ENCODE measurements at regions not wholly inside any gene's neighbourhood (a gene's known extent, or its start where the extent isn't known, plus 50 kb on each side); places are given as distances from the start of the nearest gene placed in this dataset.
A peak's percentile ranks its signal among the peaks of the same experiment; 100 is the strongest.
"Not testable (repeated sequence)": the region's sequence is repeated elsewhere in the genome, so short reads cannot be mapped to it uniquely, and the experiment has no call there.

- not testable (repeated sequence) for H3K9me3 Mint-ChIP-seq, H3K36me3 Mint-ChIP-seq, H3K4me3 Mint-ChIP-seq, ATAC-seq, H3K27ac Mint-ChIP-seq, H3K4me1 Mint-ChIP-seq
- peaks cover 15% of the 10 kb centered on the region for H3K27me3 Mint-ChIP-seq
These were observed 146.5 kb upstream of the NIPA1 start for GRCh38 chr15:22639983-22640382.

DNA sequence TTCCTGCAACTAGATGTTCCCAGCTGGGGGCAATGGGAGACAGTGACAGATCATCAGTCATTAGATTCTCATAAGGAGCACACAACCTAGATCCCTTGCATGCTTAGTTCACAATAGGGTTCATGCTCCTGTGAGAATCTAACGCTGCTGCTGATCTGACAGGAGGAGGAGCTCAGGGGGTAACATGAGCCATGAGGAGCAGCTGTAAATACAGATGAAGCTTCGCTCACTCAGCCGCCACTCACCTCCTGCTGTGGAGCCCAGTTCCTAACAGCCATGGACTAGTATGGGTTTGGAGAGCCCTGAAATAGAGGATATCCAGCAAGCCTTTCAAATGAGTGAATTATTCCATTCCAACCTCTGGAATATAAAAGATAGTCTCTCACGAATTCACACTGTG is 137.0 kb upstream of the NIPA1 start:
- peaks cover 11% of the 10 kb centered on the region for H3K27me3 Mint-ChIP-seq
- H3K27ac Mint-ChIP-seq, H3K4me3 Mint-ChIP-seq, H3K4me1 Mint-ChIP-seq, H3K9me3 Mint-ChIP-seq, H3K36me3 Mint-ChIP-seq, ATAC-seq: not testable (repeated sequence)

DNA sequence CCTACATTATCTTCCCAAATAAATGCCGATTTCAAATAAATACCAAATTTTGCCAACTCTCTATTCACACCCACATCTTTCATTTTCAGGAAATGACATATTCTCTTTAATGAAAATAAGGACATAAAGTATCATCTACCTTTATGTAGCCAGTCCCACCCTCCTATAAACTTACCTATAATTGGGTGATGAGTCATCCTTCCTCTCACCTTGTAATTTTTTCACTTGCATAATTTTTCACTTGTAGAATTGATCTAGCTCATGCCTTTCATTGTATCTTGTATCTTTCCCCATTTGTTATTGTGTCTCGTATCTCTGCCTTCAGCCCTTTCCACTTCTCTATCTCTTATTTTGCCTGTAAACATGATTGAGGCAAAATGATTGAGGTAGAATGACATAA is 135.3 kb upstream of the NIPA1 start:
- H3K27me3 Mint-ChIP-seq, H3K9me3 Mint-ChIP-seq, H3K4me3 Mint-ChIP-seq, ATAC-seq, H3K36me3 Mint-ChIP-seq, H3K27ac Mint-ChIP-seq, H3K4me1 Mint-ChIP-seq: not testable (repeated sequence)

GRCh38 chr15:22664294-22665058 is 122.0 kb upstream of the NIPA1 start:
- H3K36me3 Mint-ChIP-seq, H3K4me1 Mint-ChIP-seq, H3K27me3 Mint-ChIP-seq, H3K9me3 Mint-ChIP-seq: not testable (repeated sequence)
- peak overlapping the region; percentile 82 for H3K27ac Mint-ChIP-seq
- peak overlapping the region; percentile 73 for H3K4me3 Mint-ChIP-seq
- peak; percentile 91 for ATAC-seq

GRCh38 chr15:22665059-22665702 is 121.3 kb upstream of the NIPA1 start:
- H3K27me3 Mint-ChIP-seq, ATAC-seq: not testable (repeated sequence)
- peak overlapping the region; percentile 82 for H3K27ac Mint-ChIP-seq

GRCh38 chr15:22665711-22666110 is 120.7 kb upstream of the NIPA1 start:
- H3K36me3 Mint-ChIP-seq, H3K27me3 Mint-ChIP-seq, H3K4me1 Mint-ChIP-seq, ATAC-seq, H3K9me3 Mint-ChIP-seq: not testable (repeated sequence)
- peak overlapping the region; percentile 73 for H3K4me3 Mint-ChIP-seq
- H3K27ac Mint-ChIP-seq = peak overlapping the region; percentile 82

More at GRCh38 chr15:22665059-22665702, 121.3 kb upstream of the NIPA1 start:
- not testable (repeated sequence) for H3K9me3 Mint-ChIP-seq, H3K36me3 Mint-ChIP-seq, H3K4me1 Mint-ChIP-seq
- peak overlapping the region; percentile 73 for H3K4me3 Mint-ChIP-seq

DNA sequence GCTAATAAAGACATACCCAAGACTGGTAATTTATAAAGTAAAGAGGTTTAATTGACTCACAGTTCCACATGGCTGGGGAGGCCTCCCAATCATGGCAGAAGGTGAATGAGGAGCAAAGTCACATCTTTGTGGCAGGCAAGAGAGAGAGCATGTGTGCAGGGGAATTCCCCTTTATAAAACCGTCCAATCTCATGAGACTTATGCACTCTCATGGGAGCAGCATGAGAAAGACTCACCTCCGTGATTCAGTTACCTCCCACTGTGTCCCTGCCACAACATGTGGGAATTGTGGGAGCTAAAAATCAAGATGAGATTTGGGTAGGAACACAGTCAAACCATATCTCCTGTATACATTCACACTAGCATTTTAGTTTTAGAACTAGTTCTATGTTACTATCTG is 101.7 kb upstream of the NIPA1 start:
- ATAC-seq = peak; percentile 53
- H3K4me1 Mint-ChIP-seq, H3K27me3 Mint-ChIP-seq, H3K27ac Mint-ChIP-seq, H3K4me3 Mint-ChIP-seq, H3K36me3 Mint-ChIP-seq, H3K9me3 Mint-ChIP-seq: not testable (repeated sequence)

- H3K27me3 Mint-ChIP-seq, ATAC-seq, H3K4me3 Mint-ChIP-seq, H3K9me3 Mint-ChIP-seq, H3K4me1 Mint-ChIP-seq, H3K36me3 Mint-ChIP-seq, H3K27ac Mint-ChIP-seq: not testable (repeated sequence)
These were observed 86.6 kb upstream of the NIPA1 start for GRCh38 chr15:22699881-22700280.

- H3K36me3 Mint-ChIP-seq = not testable (repeated sequence)
These were observed 75.6 kb upstream of the NIPA1 start for GRCh38 chr15:22710831-22711341.

DNA sequence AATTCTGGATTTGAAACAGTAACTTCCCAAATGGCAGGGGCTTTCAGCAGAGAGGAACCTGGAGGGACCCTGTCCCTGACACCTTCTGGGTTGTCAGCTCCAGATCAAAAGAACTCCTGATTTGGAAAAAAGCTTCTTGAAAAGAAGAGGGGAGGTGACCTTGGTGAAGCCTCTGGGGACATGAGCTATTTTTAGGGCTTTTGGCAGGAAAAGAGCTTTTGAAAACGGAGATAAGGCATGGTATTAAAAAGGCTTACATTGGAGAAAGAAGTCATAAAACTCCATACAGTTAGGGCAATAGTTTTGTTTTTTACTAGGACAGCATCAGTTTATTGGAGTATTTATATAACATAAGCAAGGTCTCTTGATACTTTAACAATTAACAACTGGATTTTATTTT is 72.5 kb upstream of the NIPA1 start:
- not testable (repeated sequence) for H3K9me3 Mint-ChIP-seq, H3K36me3 Mint-ChIP-seq, H3K27ac Mint-ChIP-seq, ATAC-seq, H3K4me3 Mint-ChIP-seq, H3K4me1 Mint-ChIP-seq
- peaks cover 26% of the 10 kb centered on the region for H3K27me3 Mint-ChIP-seq

More at GRCh38 chr15:22710831-22711341, 75.6 kb upstream of the NIPA1 start:
- not testable (repeated sequence) for H3K4me1 Mint-ChIP-seq, ATAC-seq, H3K27ac Mint-ChIP-seq, H3K9me3 Mint-ChIP-seq, H3K4me3 Mint-ChIP-seq
- H3K27me3 Mint-ChIP-seq = peaks cover 15% of the 10 kb centered on the region

GRCh38 chr15:22714358-22715132 is 71.9 kb upstream of the NIPA1 start:
- H3K9me3 Mint-ChIP-seq, H3K4me1 Mint-ChIP-seq, H3K36me3 Mint-ChIP-seq, H3K27ac Mint-ChIP-seq, H3K4me3 Mint-ChIP-seq: not testable (repeated sequence)
- peaks cover 26% of the 10 kb centered on the region for H3K27me3 Mint-ChIP-seq
- ATAC-seq = peak; percentile 34

GRCh38 chr15:22715133-22715845 is 71.2 kb upstream of the NIPA1 start:
- peak; percentile 69 for ATAC-seq
- H3K27me3 Mint-ChIP-seq = peaks cover 26% of the 10 kb centered on the region
- H3K4me3 Mint-ChIP-seq = peak overlapping the region; percentile 23
- H3K9me3 Mint-ChIP-seq, H3K36me3 Mint-ChIP-seq, H3K27ac Mint-ChIP-seq, H3K4me1 Mint-ChIP-seq: not testable (repeated sequence)

DNA sequence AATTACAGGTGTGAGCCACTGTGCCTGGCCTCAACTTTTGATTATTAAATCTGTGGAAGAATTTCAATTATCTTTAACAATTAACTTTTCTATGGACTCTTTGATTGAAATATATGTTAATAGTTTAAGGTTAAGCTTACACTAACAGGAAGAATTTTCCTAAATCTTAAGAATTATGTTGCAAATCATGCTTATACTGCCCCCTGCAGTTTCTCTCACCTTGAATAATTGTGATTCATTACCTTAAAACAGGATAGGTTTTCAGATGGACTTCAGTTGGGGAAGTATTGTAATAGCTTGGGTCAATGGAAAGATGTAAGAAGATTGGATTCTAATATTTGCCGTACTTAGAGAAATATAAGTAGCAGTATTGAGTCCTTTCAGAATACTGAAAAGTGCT is 66.5 kb upstream of the NIPA1 start:
- not testable (repeated sequence) for H3K27ac Mint-ChIP-seq, H3K4me3 Mint-ChIP-seq, H3K9me3 Mint-ChIP-seq, H3K4me1 Mint-ChIP-seq, H3K36me3 Mint-ChIP-seq, ATAC-seq
- peaks cover 10% of the 10 kb centered on the region for H3K27me3 Mint-ChIP-seq

- not testable (repeated sequence) for H3K9me3 Mint-ChIP-seq, ATAC-seq, H3K27me3 Mint-ChIP-seq, H3K4me3 Mint-ChIP-seq, H3K36me3 Mint-ChIP-seq, H3K27ac Mint-ChIP-seq, H3K4me1 Mint-ChIP-seq
These were observed 60.3 kb upstream of the NIPA1 start for GRCh38 chr15:22726104-22726503.

DNA sequence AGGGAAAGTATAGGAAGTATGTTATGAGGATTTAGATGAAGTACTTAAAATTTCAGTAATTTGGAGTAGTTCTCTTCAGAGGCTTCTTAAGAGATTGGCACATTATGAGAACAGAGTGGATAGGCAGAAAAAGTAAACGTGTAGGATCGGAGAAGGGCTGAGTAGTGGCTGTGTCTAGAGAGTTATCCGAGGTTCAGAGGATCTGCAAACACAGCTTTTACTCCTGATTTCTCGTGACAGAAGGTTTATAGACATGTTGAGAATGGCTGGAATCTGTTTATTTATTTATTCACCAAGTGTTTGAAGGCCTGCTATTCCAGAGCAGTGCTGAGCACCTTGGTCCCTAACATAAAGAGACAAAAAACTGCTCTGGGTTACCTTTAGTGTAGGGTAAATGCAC is 51.4 kb upstream of the NIPA1 start:
- not testable (repeated sequence) for ATAC-seq, H3K4me1 Mint-ChIP-seq, H3K36me3 Mint-ChIP-seq, H3K9me3 Mint-ChIP-seq, H3K27ac Mint-ChIP-seq, H3K4me3 Mint-ChIP-seq
- H3K27me3 Mint-ChIP-seq = peaks cover 14% of the 10 kb centered on the region
